ENCODE measurements at regions not wholly inside any gene's neighbourhood (a gene's known extent, or its start where the extent isn't known, plus 50 kb on each side); places are given as distances from the start of the nearest gene placed in this dataset.

- Histone ChIP-seq H3F3A (ENCODE audit: insufficient read depth, low read length) (no peaks in the 10 kb centered on the region), H3K4me3 (ENCODE audit: low read depth, low read length, poor library complexity, severe bottlenecking) (no peak overlapping the region), H3K36me3 (ENCODE audit: insufficient read depth, low read length) (no peaks in the 10 kb centered on the region), H3K9ac (ENCODE audit: low read length) (no peak overlapping the region), H3K9me2 (ENCODE audit: low read depth, low read length) (no peaks in the 10 kb centered on the region), H3K4me1 (ENCODE audit: insufficient read depth, low read length, severe bottlenecking) (no peaks in the 10 kb centered on the region), H3K27me3 (ENCODE audit: insufficient read depth, low read length) (no peaks in the 10 kb centered on the region), H2AFZ (ENCODE audit: low read length) (no peak overlapping the region), H3K79me2 (ENCODE audit: insufficient read depth, low read length) (no peaks in the 10 kb centered on the region), H3K27ac (ENCODE audit: low read depth, low read length, poor library complexity, severe bottlenecking) (no peak overlapping the region), H4K20me1 (ENCODE audit: insufficient read depth, low read length) (no peaks in the 10 kb centered on the region), H3K9me3 (ENCODE audit: low read length) (no peaks in the 10 kb centered on the region), H3K4me2 (ENCODE audit: low read length) (no peak overlapping the region)
- TF ChIP-seq CTCF (IDR thresholded peaks at IDR 0.05; ENCODE audit: low read length) (no peak), EZH2 (IDR thresholded peaks at IDR 0.05; ENCODE audit: borderline replicate concordance, low read length) (no peak)
These were observed 143.0 kb downstream of the SAMD5 start for GRCh38 chr6:147651249-147652063.

- Histone ChIP-seq H3K27me3 (ENCODE audit: insufficient read depth, low read length) (no peaks in the 10 kb centered on the region), H3K9ac (ENCODE audit: low read length) (no peak overlapping the region), H3K36me3 (ENCODE audit: insufficient read depth, low read length) (no peaks in the 10 kb centered on the region), H3K79me2 (ENCODE audit: insufficient read depth, low read length) (no peaks in the 10 kb centered on the region), H3F3A (ENCODE audit: insufficient read depth, low read length) (no peaks in the 10 kb centered on the region), H3K9me2 (ENCODE audit: low read depth, low read length) (no peaks in the 10 kb centered on the region), H3K4me2 (ENCODE audit: low read length) (no peak overlapping the region), H2AFZ (ENCODE audit: low read length) (no peak overlapping the region), H3K4me3 (ENCODE audit: low read depth, low read length, poor library complexity, severe bottlenecking) (no peak overlapping the region), H3K9me3 (ENCODE audit: low read length) (no peaks in the 10 kb centered on the region), H4K20me1 (ENCODE audit: insufficient read depth, low read length) (no peaks in the 10 kb centered on the region), H3K27ac (ENCODE audit: low read depth, low read length, poor library complexity, severe bottlenecking) (no peak overlapping the region), H3K4me1 (ENCODE audit: insufficient read depth, low read length, severe bottlenecking) (no peaks in the 10 kb centered on the region)
- no peak for TF ChIP-seq EZH2 (IDR thresholded peaks at IDR 0.05; ENCODE audit: borderline replicate concordance, low read length)
- no peak for TF ChIP-seq CTCF (IDR thresholded peaks at IDR 0.05; ENCODE audit: low read length)
These were observed 145.1 kb downstream of the SAMD5 start for GRCh38 chr6:147653631-147654030.

- H3K9ac ChIP-seq (ENCODE audit: low read length) = no peak overlapping the region
- H3K79me2 ChIP-seq (ENCODE audit: insufficient read depth, low read length) = no peaks in the 10 kb centered on the region
- TF ChIP-seq EZH2 (IDR thresholded peaks at IDR 0.05; ENCODE audit: borderline replicate concordance, low read length) (no peak), CTCF (IDR thresholded peaks at IDR 0.05; ENCODE audit: low read length) (no peak)
- H3K4me2 ChIP-seq (ENCODE audit: low read length) = no peak overlapping the region
- no peaks in the 10 kb centered on the region for H3F3A ChIP-seq (ENCODE audit: insufficient read depth, low read length)
- H4K20me1 ChIP-seq (ENCODE audit: insufficient read depth, low read length) = no peaks in the 10 kb centered on the region
- no peaks in the 10 kb centered on the region for H3K36me3 ChIP-seq (ENCODE audit: insufficient read depth, low read length)
- no peaks in the 10 kb centered on the region for H3K4me1 ChIP-seq (ENCODE audit: insufficient read depth, low read length, severe bottlenecking)
- H2AFZ ChIP-seq (ENCODE audit: low read length) = no peak overlapping the region
- H3K27me3 ChIP-seq (ENCODE audit: insufficient read depth, low read length) = no peaks in the 10 kb centered on the region
- H3K9me2 ChIP-seq (ENCODE audit: low read depth, low read length) = no peaks in the 10 kb centered on the region
- no peak overlapping the region for H3K27ac ChIP-seq (ENCODE audit: low read depth, low read length, poor library complexity, severe bottlenecking)
- no peaks in the 10 kb centered on the region for H3K9me3 ChIP-seq (ENCODE audit: low read length)
- no peak overlapping the region for H3K4me3 ChIP-seq (ENCODE audit: low read depth, low read length, poor library complexity, severe bottlenecking)
These were observed 145.8 kb downstream of the SAMD5 start for GRCh38 chr6:147654103-147654845.

Measured in OCI-LY1 (cell line).